Renal cortex interstitium (tissue), 11 donors: ENCODE measurements at regions not wholly inside any gene's neighbourhood (a gene's known extent, or its start where the extent isn't known, plus 50 kb on each side); places are given as distances from the start of the nearest gene placed in this dataset.

Source experiments
- DNase-seq, 11 donors: peaks; one replicate each; pipeline ENCODE4 v3.0.0-alpha.2; 2013; ENCODE audit warnings: low read depth in 9 of 11, low spot score in 4 of 11; ENCODE audit errors: extremely low read depth in 1 of 11

- DNase-seq = no peak
Observed at GRCh38 chr1:81121306-81121705, 679.4 kb upstream of the ADGRL2 start.

DNA sequence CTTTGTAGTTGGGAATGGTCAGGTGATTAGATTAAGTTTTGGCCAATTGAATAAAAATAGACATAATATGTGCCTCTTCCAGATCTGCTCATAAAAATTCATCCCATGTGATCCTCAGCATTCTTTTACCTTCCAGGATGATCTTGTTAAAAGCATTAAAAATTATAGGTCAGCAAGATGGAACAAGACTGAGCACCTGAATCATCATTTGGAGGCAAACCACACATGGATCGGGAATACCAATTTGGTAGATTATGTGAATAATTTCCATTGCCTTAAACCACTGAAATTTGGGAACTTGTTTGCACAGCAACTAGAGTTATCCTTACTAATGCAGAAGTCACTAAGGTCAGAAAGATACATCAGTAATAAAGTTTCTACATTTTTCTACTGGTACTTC lies 681.4 kb upstream of the ADGRL2 start:
- DNase-seq = no peak

DNA sequence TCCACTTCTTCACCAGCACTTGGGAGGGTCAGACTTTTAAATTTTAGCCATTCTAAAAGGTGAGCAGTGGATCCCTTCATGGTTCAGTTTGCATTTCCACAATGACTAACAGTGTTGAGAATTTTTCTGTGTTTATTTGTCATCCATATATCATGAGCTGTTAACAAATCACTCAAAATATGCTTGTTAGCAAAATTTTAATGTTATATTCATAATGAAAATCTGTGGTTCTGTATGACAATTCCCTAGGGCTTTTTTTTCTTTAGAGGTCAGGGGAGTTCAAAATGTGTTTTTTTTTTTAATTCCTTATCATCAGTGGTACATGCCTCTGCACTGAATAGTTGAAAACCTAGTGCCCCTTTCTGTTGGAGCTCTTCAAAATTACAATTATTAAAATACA lies 682.2 kb upstream of the ADGRL2 start:
- no peak for DNase-seq

- no peak for DNase-seq
Observed at GRCh38 chr1:81115422-81115821, 685.3 kb upstream of the ADGRL2 start.

GRCh38 chr1:81114191-81114590 lies 686.5 kb upstream of the ADGRL2 start:
- no peak for DNase-seq

- no peak for DNase-seq
Observed at GRCh38 chr1:81113688-81114087, 687.0 kb upstream of the ADGRL2 start.

- DNase-seq = no peak
Observed at GRCh38 chr1:81111818-81112217, 688.9 kb upstream of the ADGRL2 start.

DNA sequence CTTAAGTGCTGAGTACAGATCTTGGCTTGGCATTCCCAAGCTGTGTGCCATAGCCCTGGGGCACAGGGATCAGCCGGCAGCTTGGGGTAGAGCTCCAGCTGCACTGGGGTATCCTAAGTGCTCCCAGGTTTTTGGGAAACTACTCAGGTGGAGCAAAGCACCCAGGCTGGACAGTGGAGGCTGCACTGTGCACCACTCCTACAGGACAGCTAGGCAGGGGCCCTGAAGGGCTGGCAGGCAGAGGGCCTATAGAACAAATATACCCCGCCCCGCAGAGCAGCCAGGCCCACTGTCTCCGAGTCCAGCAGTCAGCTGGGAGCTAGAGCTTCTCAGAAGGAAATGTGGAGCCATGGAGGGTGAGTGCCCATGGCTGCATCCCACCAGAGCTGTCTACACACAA lies 691.7 kb upstream of the ADGRL2 start:
- DNase-seq = no peak

- no peak for DNase-seq
Observed at GRCh38 chr1:81097860-81098259, 702.9 kb upstream of the ADGRL2 start.

DNA sequence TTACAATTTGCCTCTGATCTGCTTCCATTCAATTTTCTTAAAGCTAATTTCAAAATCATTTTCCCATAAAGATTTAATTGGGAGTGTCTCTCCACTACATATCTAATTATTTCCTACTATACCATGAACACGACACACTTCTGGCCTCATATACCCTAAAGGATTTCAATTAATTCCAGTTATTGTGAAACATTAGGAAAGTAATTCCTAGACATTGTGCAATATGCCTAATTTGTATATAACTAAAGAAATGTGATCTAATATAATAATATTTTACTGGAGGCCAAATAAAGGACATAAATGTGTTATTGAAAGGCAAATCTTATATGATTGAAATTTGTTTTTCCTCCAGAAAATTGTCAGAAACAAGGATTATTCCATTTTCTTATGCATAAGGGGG lies 727.2 kb upstream of the ADGRL2 start:
- DNase-seq = no peak

DNA sequence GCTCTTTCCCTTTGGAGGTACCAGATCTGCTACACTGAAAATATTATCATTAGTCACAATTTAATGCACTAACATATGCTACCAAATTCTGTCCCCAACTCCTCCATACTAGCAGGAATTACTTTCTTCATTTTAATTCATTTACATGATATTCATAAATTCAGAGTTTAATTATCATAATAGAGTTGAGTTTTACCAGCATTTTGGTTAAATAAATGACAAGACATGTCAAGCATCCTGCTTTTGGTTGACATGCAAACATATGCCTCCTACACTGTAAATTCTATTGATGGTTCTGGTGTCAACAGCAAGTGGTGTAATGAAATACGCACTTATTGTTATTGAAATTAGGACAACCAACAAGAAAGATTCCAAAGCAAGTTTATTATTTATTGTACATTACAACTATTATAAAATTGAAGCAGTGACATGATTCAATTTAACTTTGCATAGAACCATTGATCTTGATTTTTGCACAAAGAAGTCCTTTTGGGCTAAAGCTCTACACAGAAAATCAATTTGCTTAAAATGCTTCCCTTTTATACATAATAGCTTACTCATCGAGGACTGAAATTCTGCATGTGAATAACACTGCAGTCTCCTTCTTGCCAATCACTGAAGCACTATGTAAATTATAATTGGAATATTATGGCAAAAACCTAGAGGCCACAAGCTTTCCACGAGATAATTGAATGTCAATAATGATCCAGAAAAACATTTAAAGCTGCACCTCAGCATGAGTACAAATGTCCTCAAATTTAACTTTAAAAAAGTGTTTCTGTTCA lies 728.6 kb upstream of the ADGRL2 start:
- DNase-seq = no peak

GRCh38 chr1:81071072-81071858 lies 729.5 kb upstream of the ADGRL2 start:
- no peak for DNase-seq

DNA sequence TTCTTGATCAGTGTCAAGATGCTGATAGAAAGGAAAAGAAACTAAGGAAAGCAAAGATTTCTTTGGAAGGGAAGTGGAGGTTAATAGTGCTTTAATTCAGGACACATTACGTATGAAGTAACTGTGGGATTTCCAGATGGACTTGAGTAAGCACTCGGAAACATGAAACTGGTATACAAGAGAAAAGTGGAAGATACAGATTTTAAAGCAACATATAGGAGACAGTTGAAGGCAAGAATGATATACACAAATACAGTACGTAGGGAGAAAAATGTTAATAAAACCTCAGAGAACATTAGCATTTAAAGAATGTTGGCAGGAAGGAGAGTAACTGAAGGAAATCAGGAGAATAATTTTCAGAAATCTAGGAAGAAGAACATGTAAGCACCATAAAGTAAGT lies 730.9 kb upstream of the ADGRL2 start:
- DNase-seq = no peak

DNA sequence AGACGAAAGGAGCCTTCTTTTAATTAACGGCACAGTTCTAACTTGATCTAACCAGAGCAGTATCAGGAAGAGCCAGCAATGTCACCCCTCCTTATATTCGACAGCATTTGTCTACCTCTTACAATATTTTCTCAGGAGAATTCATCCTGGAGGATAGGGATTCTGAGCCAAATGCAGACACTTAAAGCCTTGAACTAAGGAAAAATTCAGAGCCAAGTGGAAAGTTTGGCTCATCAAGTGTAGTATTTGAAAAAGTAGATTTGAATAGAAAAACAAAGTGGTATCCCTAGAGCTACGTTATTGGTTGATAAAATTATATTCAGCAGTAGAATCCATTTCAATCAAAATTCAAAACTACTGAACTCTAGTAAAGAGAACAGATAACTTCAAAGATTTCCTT lies 732.0 kb upstream of the ADGRL2 start:
- DNase-seq = no peak

DNA sequence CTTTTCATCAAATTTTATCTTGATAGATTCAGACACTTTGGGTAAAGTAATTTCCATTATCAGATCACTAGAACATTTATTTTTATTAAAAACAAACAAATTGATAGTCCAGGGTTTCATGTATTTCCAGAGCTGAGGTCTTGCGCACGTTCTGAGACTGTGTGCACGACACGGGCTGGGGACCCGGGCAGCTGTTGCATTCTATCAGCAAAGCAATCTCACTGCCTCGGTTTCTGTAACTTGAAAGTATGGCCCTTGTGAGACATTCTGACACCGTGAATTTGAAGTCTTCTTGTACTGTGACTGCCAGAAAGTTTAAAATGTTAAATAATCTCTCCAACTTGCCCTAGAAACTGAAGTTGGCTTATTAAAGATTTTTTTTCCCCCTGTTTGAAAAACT lies 746.9 kb upstream of the ADGRL2 start:
- DNase-seq = no peak

DNA sequence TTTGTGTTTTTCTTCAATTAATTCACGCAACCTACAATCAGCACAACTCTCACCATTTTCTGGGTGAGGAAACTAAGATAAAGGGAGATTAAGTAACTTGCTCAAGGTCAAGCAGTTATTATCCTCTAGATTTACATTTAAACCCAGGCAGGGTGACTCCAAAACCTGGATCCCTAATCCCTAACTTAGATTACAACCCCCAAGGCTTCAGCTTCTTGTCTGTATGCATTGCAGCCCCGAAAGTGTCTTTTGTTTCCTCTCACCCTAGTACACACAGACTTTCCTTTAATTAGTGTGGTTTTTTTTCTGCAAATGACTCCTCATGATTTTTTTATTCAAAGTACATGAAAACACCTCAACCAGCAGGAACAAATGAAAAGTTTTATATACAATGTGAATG lies 748.6 kb upstream of the ADGRL2 start:
- no peak for DNase-seq

DNA sequence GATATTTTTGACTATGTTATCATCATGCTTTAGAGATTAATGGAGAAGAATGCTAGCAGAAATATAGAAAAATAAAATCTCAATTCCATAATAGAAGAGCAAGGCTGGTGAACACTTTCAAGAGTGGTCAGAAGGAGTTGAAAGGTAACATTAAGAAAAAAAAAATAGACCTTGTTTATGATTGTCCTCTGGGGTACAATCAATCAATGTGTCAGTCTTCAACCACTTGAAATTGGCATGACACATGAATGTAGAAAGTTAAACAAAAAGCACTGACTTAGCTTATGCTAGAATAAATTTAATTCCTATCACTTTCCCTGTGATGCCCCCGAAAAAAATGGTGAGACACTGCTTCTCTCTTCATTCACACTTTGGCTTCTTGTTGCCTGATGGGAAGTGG lies 750.3 kb upstream of the ADGRL2 start:
- no peak for DNase-seq

GRCh38 chr1:81044708-81045107 lies 756.0 kb upstream of the ADGRL2 start:
- DNase-seq = no peak

GRCh38 chr1:81042225-81042624 lies 758.5 kb upstream of the ADGRL2 start:
- DNase-seq = no peak

- no peak for DNase-seq
Observed at GRCh38 chr1:81034291-81034690, 766.4 kb upstream of the ADGRL2 start.

DNA sequence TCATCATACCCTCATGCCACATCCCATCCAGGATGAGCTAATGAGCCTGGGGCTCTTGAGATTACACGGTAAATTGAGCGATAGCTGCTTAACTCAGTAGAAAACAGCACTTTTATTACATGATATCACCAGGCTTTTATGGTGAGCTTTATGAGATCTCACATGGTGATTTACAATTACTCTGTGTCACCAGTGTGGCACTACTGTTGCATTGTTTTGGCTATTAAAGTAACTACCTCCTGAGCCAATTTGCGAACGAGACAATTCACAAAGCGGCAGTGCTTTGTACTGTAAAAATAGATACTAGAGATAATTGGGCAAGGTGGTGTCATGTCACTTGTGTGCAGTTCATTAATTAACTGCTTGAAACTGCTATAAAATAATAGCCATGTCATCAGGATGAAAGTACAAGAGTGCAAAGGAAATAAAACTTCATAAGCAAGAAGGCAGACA lies 767.7 kb upstream of the ADGRL2 start:
- DNase-seq = no peak
